SK-N-SH (cell line): ENCODE measurements at regions not wholly inside any gene's neighbourhood (a gene's known extent, or its start where the extent isn't known, plus 50 kb on each side); places are given as distances from the start of the nearest gene placed in this dataset.

ENCODE experiments used
- CTCF ChIP-seq: fragments of 200-600 bp; sonication (generic); IDR thresholded peaks from 2 replicates; pipeline ENCODE4 v1.6.1; 2017; ENCODE audit warnings: antibody characterized with exemption, mild to moderate bottlenecking, moderate library complexity
- EP300 ChIP-seq, 2 experiments: IDR thresholded peaks; 2 replicates each; pipeline versions ENCODE4 v1.4.0 to v1.6.1; 2012; ENCODE audit warnings: borderline replicate concordance in 1 of 2, low read depth in 1 of 2, low read length in 1 of 2
- FOXM1 ChIP-seq: IDR thresholded peaks from 2 replicates; pipeline ENCODE4 v1.4.0; 2012; ENCODE audit warnings: low read depth, mild to moderate bottlenecking
- MAX ChIP-seq: IDR thresholded peaks from 2 replicates; pipeline ENCODE4 v1.4.0; 2012; ENCODE audit warnings: low read depth
- NRF1 ChIP-seq: IDR thresholded peaks from 2 replicates; pipeline ENCODE4 v1.6.1; 2012; ENCODE audit warnings: low read depth, mild to moderate bottlenecking, low read length
- POLR2AphosphoS5 ChIP-seq: IDR thresholded peaks from 2 replicates; pipeline ENCODE4 v1.6.1; 2012; ENCODE audit warnings: low read depth, low read length
- RAD21 ChIP-seq: IDR thresholded peaks from 2 replicates; pipeline ENCODE4 v1.6.1; 2012; ENCODE audit warnings: mild to moderate bottlenecking, low read length
- RCOR1 ChIP-seq: fragments of 150-350 bp; IDR thresholded peaks from 2 replicates; pipeline ENCODE4 v1.6.1; 2017; ENCODE audit warnings: antibody characterized with exemption, low read length
- REST ChIP-seq: IDR thresholded peaks from 2 replicates; pipeline ENCODE4 v1.6.1; 2012; ENCODE audit warnings: mild to moderate bottlenecking, low read depth, low read length, moderate library complexity
- SMC3 ChIP-seq: IDR thresholded peaks from 2 replicates; pipeline ENCODE4 v1.6.1; 2012; ENCODE audit warnings: low read depth, low read length, improper control_type of control experiment
- TAF1 ChIP-seq: IDR thresholded peaks from 2 replicates; pipeline ENCODE4 v1.6.1; 2012; ENCODE audit warnings: low read depth, mild to moderate bottlenecking, low read length, moderate library complexity, borderline replicate concordance
- USF2 ChIP-seq: fragments of 150-350 bp; IDR thresholded peaks from 2 replicates; pipeline ENCODE4 v1.6.1; 2017; ENCODE audit warnings: antibody characterized with exemption, low read length, low read depth, borderline replicate concordance
- YY1 ChIP-seq: IDR thresholded peaks from 2 replicates; pipeline ENCODE4 v1.4.0; 2012; ENCODE audit warnings: low read depth, mild to moderate bottlenecking
- ZBTB33 ChIP-seq: IDR thresholded peaks from 2 replicates; pipeline ENCODE4 v1.4.0; 2012; ENCODE audit warnings: low read depth, borderline replicate concordance

- TF ChIP-seq CTCF: no peak
- TF ChIP-seq POLR2AphosphoS5: no peak
- no peak for TF ChIP-seq EP300 (IDR thresholded peaks at IDR 0.05; ENCODE audit: borderline replicate concordance in 1 of 2, low read depth in 1 of 2, low read length in 1 of 2)
- TF ChIP-seq REST: no peak
- no peak for TF ChIP-seq TAF1
- no peak for TF ChIP-seq ZBTB33
- TF ChIP-seq RCOR1: no peak
- no peak for TF ChIP-seq RAD21
- TF ChIP-seq MAX: no peak
- TF ChIP-seq FOXM1: no peak
- no peak for TF ChIP-seq YY1
- TF ChIP-seq USF2: no peak
- no peak for TF ChIP-seq SMC3
- TF ChIP-seq NRF1: no peak
These were observed 107.2 kb downstream of the TMEM130 start for GRCh38 chr7:98762620-98763019.
